Smooth muscle cell (in vitro differentiated cells): ENCODE measurements at regions not wholly inside any gene's neighbourhood (a gene's known extent, or its start where the extent isn't known, plus 50 kb on each side); places are given as distances from the start of the nearest gene placed in this dataset.

ENCODE experiments used
- DNase-seq: peaks from one replicate; lab custom pipeline; 2025; ENCODE audit not compliant: unreplicated experiment; lab: John Stamatoyannopoulos, UW
- H2AFZ ChIP-seq: fragments of 200-600 bp; sonication (generic); 2 replicates; pipeline ENCODE4 v1.6.0; 2016; ENCODE audit warnings: antibody characterized with exemption, low read depth, mild to moderate bottlenecking
- H3F3A ChIP-seq: fragments of 200-600 bp; sonication (generic); 2 replicates; pipeline ENCODE4 v1.6.0; 2017; ENCODE audit warnings: antibody characterized with exemption, low read depth
- H3K27ac ChIP-seq: fragments of 200-600 bp; sonication (generic); 2 replicates; pipeline ENCODE4 v1.5.1; 2016; ENCODE audit warnings: low read depth, mild to moderate bottlenecking
- H3K27me3 ChIP-seq: fragments of 200-600 bp; sonication (generic); 2 replicates; pipeline ENCODE4 v1.6.1; 2016; ENCODE audit warnings: low read depth, mild to moderate bottlenecking
- H3K36me3 ChIP-seq: fragments of 200-600 bp; sonication (generic); 2 replicates; pipeline ENCODE4 v1.5.1; 2016; ENCODE audit warnings: low read depth
- H3K4me1 ChIP-seq: fragments of 200-600 bp; sonication (generic); 2 replicates; pipeline ENCODE4 v1.5.1; 2016; ENCODE audit warnings: low read depth
- H3K4me2 ChIP-seq: fragments of 200-600 bp; sonication (generic); 2 replicates; pipeline ENCODE4 v1.6.0; 2016; ENCODE audit warnings: mild to moderate bottlenecking
- H3K4me3 ChIP-seq: fragments of 200-600 bp; sonication (generic); 2 replicates; pipeline ENCODE4 v1.5.1; 2016; ENCODE audit warnings: mild to moderate bottlenecking
- H3K79me2 ChIP-seq: fragments of 200-600 bp; sonication (generic); 2 replicates; pipeline ENCODE4 v1.6.0; 2016; ENCODE audit warnings: low read depth, mild to moderate bottlenecking
- H3K9ac ChIP-seq: fragments of 200-600 bp; sonication (generic); 2 replicates; pipeline ENCODE4 v1.6.0; 2016; ENCODE audit warnings: low read depth
- H3K9me3 ChIP-seq: fragments of 200-600 bp; sonication (generic); replicated peaks from 2 replicates; pipeline ENCODE4 v1.5.1; 2016; ENCODE audit warnings: low read depth
- H4K20me1 ChIP-seq: fragments of 200-600 bp; sonication (generic); 2 replicates; pipeline ENCODE4 v1.6.0; 2016; ENCODE audit warnings: low read depth
- CTCF ChIP-seq: fragments of 200-600 bp; sonication (generic); IDR thresholded peaks from 2 replicates; pipeline ENCODE4 v1.5.1; 2017; ENCODE audit warnings: borderline replicate concordance, mild to moderate bottlenecking, antibody characterized with exemption; ENCODE audit not compliant: insufficient read depth, poor library complexity, severe bottlenecking
- WGBS: methylation state at CpG from one replicate; pipeline ENCODE4 v1.1.7; 2016; ENCODE audit warnings: low lambda C conversion rate; 5-methylcytosine and 5-hydroxymethylcytosine counted together

- Histone ChIP-seq H2AFZ (peak overlapping the region; percentile 38), H3K79me2 (no peaks in the 10 kb centered on the region), H3K4me1 (no peaks in the 10 kb centered on the region), H3F3A (no peaks in the 10 kb centered on the region), H3K27me3 (no peaks in the 10 kb centered on the region), H4K20me1 (no peaks in the 10 kb centered on the region), H3K9ac (no peak overlapping the region), H3K27ac (no peak overlapping the region), H3K4me2 (no peak overlapping the region), H3K4me3 (no peak overlapping the region), H3K9me3 (no peaks in the 10 kb centered on the region), H3K36me3 (no peaks in the 10 kb centered on the region)
- peak; percentile 30 for TF ChIP-seq CTCF
- WGBS = 52% methylated on average over 21 of the region's 21 CpGs
- DNase-seq = no peak
Measured at GRCh38 chr13:76019421-76020044, 383.4 kb downstream of the LMO7 start.

GRCh38 chr13:76017861-76018556 lies 381.9 kb downstream of the LMO7 start:
- H3K27ac ChIP-seq = no peak overlapping the region
- H3K9me3 ChIP-seq = no peaks in the 10 kb centered on the region
- 91% methylated on average over 5 of the region's 5 CpGs for WGBS
- H3F3A ChIP-seq = no peaks in the 10 kb centered on the region
- H3K27me3 ChIP-seq = no peaks in the 10 kb centered on the region
- no peaks in the 10 kb centered on the region for H3K79me2 ChIP-seq
- H3K4me2 ChIP-seq = no peak overlapping the region
- no peaks in the 10 kb centered on the region for H3K4me1 ChIP-seq
- no peak overlapping the region for H3K9ac ChIP-seq
- DNase-seq = no peak
- no peak overlapping the region for H2AFZ ChIP-seq
- TF ChIP-seq CTCF = no peak
- no peaks in the 10 kb centered on the region for H3K36me3 ChIP-seq
- no peaks in the 10 kb centered on the region for H4K20me1 ChIP-seq
- no peak overlapping the region for H3K4me3 ChIP-seq

GRCh38 chr13:76016799-76017400 lies 380.8 kb downstream of the LMO7 start:
- no peak for DNase-seq
- no peak overlapping the region for H3K9ac ChIP-seq
- H3F3A ChIP-seq = no peaks in the 10 kb centered on the region
- no peaks in the 10 kb centered on the region for H3K27me3 ChIP-seq
- peaks cover 3% of the 10 kb centered on the region for H3K4me1 ChIP-seq
- no peak overlapping the region for H3K4me2 ChIP-seq
- H3K79me2 ChIP-seq = no peaks in the 10 kb centered on the region
- WGBS = 100% methylated on average over 3 of the region's 3 CpGs
- no peaks in the 10 kb centered on the region for H4K20me1 ChIP-seq
- H3K9me3 ChIP-seq = no peaks in the 10 kb centered on the region
- no peak overlapping the region for H3K27ac ChIP-seq
- no peak overlapping the region for H2AFZ ChIP-seq
- no peaks in the 10 kb centered on the region for H3K36me3 ChIP-seq
- H3K4me3 ChIP-seq = no peak overlapping the region
- TF ChIP-seq CTCF = peak; percentile 32
